A549 (cell line): ENCODE measurements at regions not wholly inside any gene's neighbourhood (a gene's known extent, or its start where the extent isn't known, plus 50 kb on each side); places are given as distances from the start of the nearest gene placed in this dataset.

Source experiments
- CBX2 ChIP-seq: fragments of 200-600 bp; sonication (generic); IDR thresholded peaks from 2 replicates; pipeline ENCODE4 v1.6.1; 2016; ENCODE audit warnings: low read depth, mild to moderate bottlenecking, borderline replicate concordance
- CBX8 ChIP-seq: fragments of 200-600 bp; sonication (generic); IDR thresholded peaks from 2 replicates; pipeline ENCODE4 v1.6.1; 2016
- CEBPB ChIP-seq, 2 experiments: fragments of >200 bp in 1 of 2; sonication (Bioruptor Twin) in 1 of 2; formaldehyde crosslinking in 1 of 2; IDR thresholded peaks; 2 replicates each; pipeline ENCODE4 v1.6.1; 2012 to 2016
- EP300 ChIP-seq, 2 experiments: fragments of >200 bp; sonication (Bioruptor Twin); formaldehyde crosslinking; IDR thresholded peaks; 2 replicates in 1 of 2; 3 replicates in 1 of 2; pipeline ENCODE4 v1.6.1; 2016 to 2017
- FOSL2 ChIP-seq, 2 experiments: fragments of 450-650 bp in 1 of 2; fragments of >200 bp in 1 of 2; sonication (Bioruptor Twin) in 1 of 2; formaldehyde crosslinking; IDR thresholded peaks; 2 replicates each; pipeline versions ENCODE4 v1.5.0 to v1.6.1; 2016 to 2020; ENCODE audit warnings: mild to moderate bottlenecking in 1 of 2, moderate library complexity in 1 of 2
- KDM5A ChIP-seq: fragments of 200-600 bp; sonication (generic); IDR thresholded peaks from 2 replicates; pipeline ENCODE4 v1.6.1; 2016; ENCODE audit warnings: antibody characterized with exemption, mild to moderate bottlenecking
- POLR2A ChIP-seq: IDR thresholded peaks from 2 replicates; pipeline ENCODE4 v1.6.1; 2012; ENCODE audit warnings: mild to moderate bottlenecking, low read length
- RAD21 ChIP-seq, 2 experiments: fragments of >200 bp in 1 of 2; sonication (Bioruptor Twin) in 1 of 2; formaldehyde crosslinking in 1 of 2; IDR thresholded peaks in 1 of 2; conservative IDR thresholded peaks in 1 of 2; 2 replicates in 1 of 2; 3 replicates in 1 of 2; pipeline ENCODE4 v1.6.1; 2012 to 2018; ENCODE audit warnings: inconsistent platforms in 1 of 2
- RCOR1 ChIP-seq: fragments of 150-350 bp; IDR thresholded peaks from 2 replicates; pipeline ENCODE4 v1.6.1; 2014; ENCODE audit warnings: antibody characterized with exemption, low read length, low read depth
- TF ChIP-seq, protein P1 (sequence below): fragments of >200 bp; sonication (Bioruptor Twin); formaldehyde crosslinking; IDR thresholded peaks from 3 replicates; pipeline ENCODE4 v1.5.1; 2016
- TF ChIP-seq, protein P2 (sequence below): IDR thresholded peaks from 2 replicates; pipeline ENCODE4 v1.6.1; 2012
- TF ChIP-seq, protein P3 (sequence below): IDR thresholded peaks from 2 replicates; pipeline ENCODE4 v1.6.1; 2012

DNA sequence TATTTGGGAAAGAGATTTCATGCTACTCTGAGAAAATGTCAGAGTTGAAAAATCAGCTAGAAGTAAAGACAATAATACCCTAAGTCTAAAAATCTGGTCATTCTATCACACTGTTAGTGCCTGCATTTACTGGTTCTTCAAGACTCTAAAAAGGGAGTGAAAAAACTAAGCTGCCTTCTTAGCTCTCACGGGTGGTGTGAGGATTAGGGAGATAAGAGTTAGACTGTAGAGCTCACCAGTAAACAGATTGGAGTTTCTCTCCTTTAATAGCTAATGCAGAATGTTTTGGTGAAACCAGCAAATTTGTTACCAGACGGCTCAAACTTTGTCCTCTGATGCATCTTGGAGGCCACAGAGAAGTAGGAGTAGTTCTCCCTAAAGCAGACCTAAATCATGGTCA, 135.0 kb upstream of the OTX2 start:
- TF ChIP-seq POLR2A (no peak), CBX8 (no peak), KDM5A (no peak), CEBPB (IDR thresholded peaks at IDR 0.05) (no peak), EP300 (IDR thresholded peaks at IDR 0.05) (no peak), RAD21 (conservative IDR thresholded peaks at IDR 0.05 in 1 of 2, IDR thresholded peaks at IDR 0.05 in 1 of 2) (no peak), CBX2 (no peak), RCOR1 (no peak), FOSL2 (IDR thresholded peaks at IDR 0.05) (no peak), FOSL2 (CRISPR knock-in tag; IDR thresholded peaks at IDR 0.05) (no peak)
- TF ChIP-seq, protein P1, sequence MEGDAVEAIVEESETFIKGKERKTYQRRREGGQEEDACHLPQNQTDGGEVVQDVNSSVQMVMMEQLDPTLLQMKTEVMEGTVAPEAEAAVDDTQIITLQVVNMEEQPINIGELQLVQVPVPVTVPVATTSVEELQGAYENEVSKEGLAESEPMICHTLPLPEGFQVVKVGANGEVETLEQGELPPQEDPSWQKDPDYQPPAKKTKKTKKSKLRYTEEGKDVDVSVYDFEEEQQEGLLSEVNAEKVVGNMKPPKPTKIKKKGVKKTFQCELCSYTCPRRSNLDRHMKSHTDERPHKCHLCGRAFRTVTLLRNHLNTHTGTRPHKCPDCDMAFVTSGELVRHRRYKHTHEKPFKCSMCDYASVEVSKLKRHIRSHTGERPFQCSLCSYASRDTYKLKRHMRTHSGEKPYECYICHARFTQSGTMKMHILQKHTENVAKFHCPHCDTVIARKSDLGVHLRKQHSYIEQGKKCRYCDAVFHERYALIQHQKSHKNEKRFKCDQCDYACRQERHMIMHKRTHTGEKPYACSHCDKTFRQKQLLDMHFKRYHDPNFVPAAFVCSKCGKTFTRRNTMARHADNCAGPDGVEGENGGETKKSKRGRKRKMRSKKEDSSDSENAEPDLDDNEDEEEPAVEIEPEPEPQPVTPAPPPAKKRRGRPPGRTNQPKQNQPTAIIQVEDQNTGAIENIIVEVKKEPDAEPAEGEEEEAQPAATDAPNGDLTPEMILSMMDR: no peak
- TF ChIP-seq, protein P2, sequence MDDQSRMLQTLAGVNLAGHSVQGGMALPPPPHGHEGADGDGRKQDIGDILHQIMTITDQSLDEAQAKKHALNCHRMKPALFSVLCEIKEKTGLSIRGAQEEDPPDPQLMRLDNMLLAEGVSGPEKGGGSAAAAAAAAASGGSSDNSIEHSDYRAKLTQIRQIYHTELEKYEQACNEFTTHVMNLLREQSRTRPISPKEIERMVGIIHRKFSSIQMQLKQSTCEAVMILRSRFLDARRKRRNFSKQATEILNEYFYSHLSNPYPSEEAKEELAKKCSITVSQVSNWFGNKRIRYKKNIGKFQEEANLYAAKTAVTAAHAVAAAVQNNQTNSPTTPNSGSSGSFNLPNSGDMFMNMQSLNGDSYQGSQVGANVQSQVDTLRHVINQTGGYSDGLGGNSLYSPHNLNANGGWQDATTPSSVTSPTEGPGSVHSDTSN: no peak
- TF ChIP-seq, protein P3, sequence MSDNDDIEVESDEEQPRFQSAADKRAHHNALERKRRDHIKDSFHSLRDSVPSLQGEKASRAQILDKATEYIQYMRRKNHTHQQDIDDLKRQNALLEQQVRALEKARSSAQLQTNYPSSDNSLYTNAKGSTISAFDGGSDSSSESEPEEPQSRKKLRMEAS: no peak
